ENCODE measurements at regions not wholly inside any gene's neighbourhood (a gene's known extent, or its start where the extent isn't known, plus 50 kb on each side); places are given as distances from the start of the nearest gene placed in this dataset.
A peak's percentile ranks its signal among the peaks of the same experiment; 100 is the strongest.

- peak; percentile 69 for TF ChIP-seq ZNF316 (IDR thresholded peaks at IDR 0.05)
- TF ChIP-seq MCM7 (IDR thresholded peaks at IDR 0.05), result no peak
- TF ChIP-seq CBX2 (IDR thresholded peaks at IDR 0.05; ENCODE audit: insufficient read depth, low read length, poor library complexity, severe bottlenecking), result no peak
- no peak for TF ChIP-seq RNF219 (CRISPR knock-in tag; IDR thresholded peaks at IDR 0.05)
- no peak for TF ChIP-seq RFX5 (IDR thresholded peaks at IDR 0.05; ENCODE audit: low read depth, low read length)
- no peak for TF ChIP-seq ILF3 (IDR thresholded peaks at IDR 0.05; ENCODE audit: borderline replicate concordance)
- TF ChIP-seq, protein P1, sequence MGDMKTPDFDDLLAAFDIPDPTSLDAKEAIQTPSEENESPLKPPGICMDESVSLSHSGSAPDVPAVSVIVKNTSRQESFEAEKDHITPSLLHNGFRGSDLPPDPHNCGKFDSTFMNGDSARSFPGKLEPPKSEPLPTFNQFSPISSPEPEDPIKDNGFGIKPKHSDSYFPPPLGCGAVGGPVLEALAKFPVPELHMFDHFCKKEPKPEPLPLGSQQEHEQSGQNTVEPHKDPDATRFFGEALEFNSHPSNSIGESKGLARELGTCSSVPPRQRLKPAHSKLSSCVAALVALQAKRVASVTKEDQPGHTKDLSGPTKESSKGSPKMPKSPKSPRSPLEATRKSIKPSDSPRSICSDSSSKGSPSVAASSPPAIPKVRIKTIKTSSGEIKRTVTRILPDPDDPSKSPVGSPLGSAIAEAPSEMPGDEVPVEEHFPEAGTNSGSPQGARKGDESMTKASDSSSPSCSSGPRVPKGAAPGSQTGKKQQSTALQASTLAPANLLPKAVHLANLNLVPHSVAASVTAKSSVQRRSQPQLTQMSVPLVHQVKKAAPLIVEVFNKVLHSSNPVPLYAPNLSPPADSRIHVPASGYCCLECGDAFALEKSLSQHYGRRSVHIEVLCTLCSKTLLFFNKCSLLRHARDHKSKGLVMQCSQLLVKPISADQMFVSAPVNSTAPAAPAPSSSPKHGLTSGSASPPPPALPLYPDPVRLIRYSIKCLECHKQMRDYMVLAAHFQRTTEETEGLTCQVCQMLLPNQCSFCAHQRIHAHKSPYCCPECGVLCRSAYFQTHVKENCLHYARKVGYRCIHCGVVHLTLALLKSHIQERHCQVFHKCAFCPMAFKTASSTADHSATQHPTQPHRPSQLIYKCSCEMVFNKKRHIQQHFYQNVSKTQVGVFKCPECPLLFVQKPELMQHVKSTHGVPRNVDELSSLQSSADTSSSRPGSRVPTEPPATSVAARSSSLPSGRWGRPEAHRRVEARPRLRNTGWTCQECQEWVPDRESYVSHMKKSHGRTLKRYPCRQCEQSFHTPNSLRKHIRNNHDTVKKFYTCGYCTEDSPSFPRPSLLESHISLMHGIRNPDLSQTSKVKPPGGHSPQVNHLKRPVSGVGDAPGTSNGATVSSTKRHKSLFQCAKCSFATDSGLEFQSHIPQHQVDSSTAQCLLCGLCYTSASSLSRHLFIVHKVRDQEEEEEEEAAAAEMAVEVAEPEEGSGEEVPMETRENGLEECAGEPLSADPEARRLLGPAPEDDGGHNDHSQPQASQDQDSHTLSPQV (IDR thresholded peaks at IDR 0.05), result no peak
- TF ChIP-seq YY1 (IDR thresholded peaks at IDR 0.05; ENCODE audit: borderline replicate concordance in 1 of 3, control insufficient read depth in 1 of 3, extremely low read depth in 1 of 3, insufficient read depth in 3 of 3, insufficient read length in 1 of 3, insufficient replicate concordance in 2 of 3, low read depth in 1 of 3, low read length in 2 of 3), result no peak
- peak; percentile 82 for TF ChIP-seq MAFK (IDR thresholded peaks at IDR 0.05; ENCODE audit: low read length)
- no peak for TF ChIP-seq SP1 (CRISPR knock-in tag; IDR thresholded peaks at IDR 0.05)
Observed at GRCh38 chr5:123717139-123717538, 205.2 kb downstream of the CSNK1G3 start (continued).

All from K562 (cell line).